HepG2 (cell line): ENCODE measurements at regions not wholly inside any gene's neighbourhood (a gene's known extent, or its start where the extent isn't known, plus 50 kb on each side); places are given as distances from the start of the nearest gene placed in this dataset.
"Not testable (repeated sequence)": the region's sequence is repeated elsewhere in the genome, so short reads cannot be mapped to it uniquely, and the experiment has no call there.

Source experiments
- ATAC-seq: fragments of 200-7000 bp; cut with Tn5 transposase; 3 replicates; pipeline ENCODE4 v1.9.1; 2020; ENCODE audit warnings: mild to moderate bottlenecking, moderate library complexity
- BruUV-seq: library from RNA; stranded (reverse); fragments of 400-500 nt; replicated peaks from 2 replicates; lab custom pipeline; 2021; lab: Mats Ljungman, UMichigan
- CTCF ChIA-PET: fragments of 300-600 bp; formaldehyde crosslinking; extraction: SDS; loops from one replicate; lab custom pipeline; 2021; ENCODE audit warnings: low total read pairs, inconsistent platforms, low intra/inter-chr PET ratio; lab: Yijun Ruan, JAX
- POLR2A ChIA-PET: fragments of 350-600 bp; sonication (Branson Sonifier 250); formaldehyde crosslinking; loops from one replicate; lab custom pipeline; 2020; ENCODE audit warnings: antibody characterized with exemption, inconsistent platforms; lab: Yijun Ruan, JAX
- DNase-seq: peaks from one replicate; pipeline ENCODE4 v3.0.0-alpha.2; 2015; ENCODE audit warnings: low spot score
- FAIRE-seq: peaks from 3 replicates; lab custom pipeline; 2011; peaks lifted over from hg19 to GRCh38; lab: Jason Lieb, UNC
- H2AFZ ChIP-seq: one replicate; pipeline ENCODE4 v1.6.1; 2011; ENCODE audit warnings: low read length, inconsistent platforms
- H3K27ac ChIP-seq: fragments of 300-600 bp; 3 replicates; pipeline ENCODE4 v1.8.0; 2011; ENCODE audit warnings: mixed run types, mild to moderate bottlenecking, mixed read lengths, low read length, inconsistent platforms; ENCODE audit not compliant: insufficient read depth; ENCODE audit errors: extremely low read length
- H3K27me3 ChIP-seq, 2 experiments: fragments of 200-600 bp in 1 of 2; 2 replicates in 1 of 2; 3 replicates in 1 of 2; pipeline versions ENCODE4 v1.6.0 to v1.8.0; 2011; ENCODE audit warnings: low read length in 2 of 2, mild to moderate bottlenecking in 2 of 2, moderate library complexity in 2 of 2, inconsistent platforms in 1 of 2; ENCODE audit not compliant: insufficient read depth in 2 of 2, control insufficient read depth in 1 of 2
- H3K36me3 ChIP-seq, 2 experiments: fragments of 200-600 bp in 1 of 2; replicated peaks in 1 of 2; 2 replicates in 1 of 2; 3 replicates in 1 of 2; pipeline versions ENCODE4 v1.5.1 to v1.8.0; 2011; ENCODE audit warnings: low read length in 2 of 2, inconsistent platforms in 1 of 2; ENCODE audit not compliant: insufficient read depth in 2 of 2, control insufficient read depth in 1 of 2
- H3K4me1 ChIP-seq: 2 replicates; pipeline ENCODE4 v1.5.1; 2012; ENCODE audit warnings: low read length, inconsistent platforms; ENCODE audit not compliant: insufficient read depth
- H3K4me2 ChIP-seq: 2 replicates; pipeline ENCODE4 v1.6.0; 2011; ENCODE audit warnings: low read depth, low read length, inconsistent platforms
- H3K4me3 ChIP-seq, 3 experiments: fragments of 200-600 bp in 1 of 3; sonication (generic), shearing (Covaris generic) in 1 of 3; replicated peaks in 1 of 3; 2 replicates each; pipeline ENCODE4 v1.5.1; 2011 to 2016; ENCODE audit warnings: low read length in 3 of 3, inconsistent platforms in 2 of 3, low read depth in 2 of 3, mild to moderate bottlenecking in 2 of 3, control low read depth in 1 of 3, mixed read lengths in 1 of 3; ENCODE audit not compliant: insufficient read depth in 1 of 3
- H3K79me2 ChIP-seq: one replicate; pipeline ENCODE4 v1.6.1; 2011; ENCODE audit warnings: low read length, inconsistent platforms; ENCODE audit not compliant: insufficient read depth
- H3K9ac ChIP-seq: 2 replicates; pipeline ENCODE4 v1.6.0; 2011; ENCODE audit warnings: mild to moderate bottlenecking, low read depth, low read length, inconsistent platforms; ENCODE audit not compliant: insufficient read depth
- H3K9me3 ChIP-seq: 2 replicates; pipeline ENCODE4 v1.5.1; 2012; ENCODE audit warnings: mild to moderate bottlenecking, low read length
- H4K20me1 ChIP-seq: 2 replicates; pipeline ENCODE4 v1.6.0; 2011; ENCODE audit warnings: inconsistent platforms, mild to moderate bottlenecking, low read length, moderate library complexity; ENCODE audit not compliant: insufficient read depth
- FOXK2 ChIP-seq: fragments of 450-650 bp; IDR thresholded peaks from 2 replicates; pipeline ENCODE4 v1.6.1; 2016
- FOXP1 ChIP-seq, 2 experiments: fragments of 450-650 bp in 1 of 2; IDR thresholded peaks; 2 replicates each; pipeline ENCODE4 v1.6.1; 2017 to 2018; ENCODE audit warnings: antibody characterized with exemption in 1 of 2
- JUND ChIP-seq: sonication (generic); formaldehyde crosslinking; IDR thresholded peaks from 2 replicates; pipeline ENCODE4 v1.8.0; 2022; ENCODE audit warnings: mild to moderate bottlenecking, missing genetic modification reagents
- LCORL ChIP-seq, 2 experiments: fragments of 450-650 bp in 1 of 2; sonication (generic) in 1 of 2; formaldehyde crosslinking in 1 of 2; IDR thresholded peaks; 2 replicates each; pipeline versions ENCODE4 v1.5.0 to v1.6.1; 2017 to 2020; ENCODE audit warnings: antibody characterized with exemption in 1 of 2, missing genetic modification reagents in 1 of 2
- PBX3 ChIP-seq: sonication (generic); formaldehyde crosslinking; IDR thresholded peaks from 2 replicates; pipeline ENCODE4 v1.8.1; 2023; ENCODE audit warnings: missing genetic modification reagents, inconsistent platforms, borderline replicate concordance
- PHB2 ChIP-seq: fragments of 450-650 bp; IDR thresholded peaks from 2 replicates; pipeline ENCODE4 v1.6.1; 2018; ENCODE audit not compliant: partially characterized antibody
- SP1 ChIP-seq, 2 experiments: fragments of 450-650 bp in 1 of 2; sonication (generic) in 1 of 2; formaldehyde crosslinking in 1 of 2; IDR thresholded peaks; 2 replicates each; pipeline versions ENCODE4 v1.4.0 to v1.6.1; 2016 to 2020; ENCODE audit warnings: missing genetic modification reagents in 1 of 2
- SP5 ChIP-seq: IDR thresholded peaks from 2 replicates; pipeline ENCODE4 v1.6.1; 2016; ENCODE audit warnings: low read depth, borderline replicate concordance
- ZFP36 ChIP-seq: fragments of 150-350 bp; IDR thresholded peaks from 2 replicates; pipeline ENCODE4 v1.6.1; 2018; ENCODE audit warnings: borderline replicate concordance, low read length, low read depth; ENCODE audit not compliant: partially characterized antibody
- ZNF207 ChIP-seq: fragments of 450-650 bp; IDR thresholded peaks from 2 replicates; pipeline ENCODE4 v1.6.1; 2016; ENCODE audit warnings: antibody characterized with exemption, borderline replicate concordance
- ZNF282 ChIP-seq: fragments of 450-650 bp; IDR thresholded peaks from 2 replicates; pipeline ENCODE4 v1.6.1; 2018; ENCODE audit not compliant: partially characterized antibody
- ZNF724P ChIP-seq: sonication (generic); formaldehyde crosslinking; IDR thresholded peaks from 2 replicates; pipeline ENCODE4 v1.8.0; 2022; ENCODE audit warnings: missing genetic modification reagents, borderline replicate concordance
- WGBS: methylation state at CpG from one replicate; pipeline ENCODE4 v1.1.6; 2017; ENCODE audit warnings: low lambda C conversion rate; 5-methylcytosine and 5-hydroxymethylcytosine counted together
- in situ Hi-C: cut with HindIII; loops from 2 replicates; pipeline ENCODE4 v1.10.0; 2017; ENCODE audit warnings: low pct_unique_long_range_greater_than_20kb; ENCODE audit not compliant: extremely low pct_ligation_motif_present
- intact Hi-C: fragments of 100-400 bp; cut with micrococcal nuclease; formaldehyde crosslinking; loops from one replicate; pipeline ENCODE4 v1.10.0; 2022; ENCODE audit not compliant: unreplicated experiment

GRCh38 chr20:25772437-25772836 lies 75.8 kb upstream of the ZNF337 start:
- FAIRE-seq, H3K4me2 ChIP-seq, H3K27me3 ChIP-seq, H3K4me1 ChIP-seq, BruUV-seq, H3K9ac ChIP-seq, H3K79me2 ChIP-seq, H3K4me3 ChIP-seq, H4K20me1 ChIP-seq, H2AFZ ChIP-seq, H3K36me3 ChIP-seq, H3K27ac ChIP-seq, intact Hi-C loops, H3K9me3 ChIP-seq, DNase-seq, CTCF ChIA-PET, in situ Hi-C loops, POLR2A ChIA-PET, ATAC-seq: not testable (repeated sequence)
- 10% methylated on average over 3 of the region's 3 CpGs for WGBS

DNA sequence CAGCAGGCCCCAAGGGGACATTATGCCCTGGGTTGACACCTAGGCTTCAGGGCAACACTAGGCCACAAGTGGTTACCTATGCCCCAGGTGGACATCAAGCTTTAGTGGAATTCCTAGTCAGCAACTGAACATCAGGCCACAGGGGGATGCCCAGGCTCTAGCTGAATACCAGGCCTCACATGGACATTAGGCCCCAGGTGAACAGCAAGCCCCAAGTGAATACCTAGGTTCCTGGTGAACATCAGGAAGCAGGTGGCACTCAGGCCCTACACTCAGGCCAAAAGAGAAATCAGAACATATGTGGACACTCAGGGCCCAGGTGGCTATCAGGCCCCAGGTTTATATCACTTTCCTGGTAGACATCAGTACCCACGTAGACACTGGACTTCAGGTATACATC lies 75.2 kb upstream of the ZNF337 start:
- H3K9ac ChIP-seq, POLR2A ChIA-PET, H3K4me3 ChIP-seq, ATAC-seq, in situ Hi-C loops, H3K4me2 ChIP-seq, CTCF ChIA-PET, H3K9me3 ChIP-seq, H2AFZ ChIP-seq, BruUV-seq, H3K79me2 ChIP-seq, H3K27me3 ChIP-seq, H4K20me1 ChIP-seq, intact Hi-C loops, FAIRE-seq, H3K36me3 ChIP-seq, H3K4me1 ChIP-seq, DNase-seq, H3K27ac ChIP-seq: not testable (repeated sequence)
- 0% methylated on average over 1 of the region's 1 CpG for WGBS

DNA sequence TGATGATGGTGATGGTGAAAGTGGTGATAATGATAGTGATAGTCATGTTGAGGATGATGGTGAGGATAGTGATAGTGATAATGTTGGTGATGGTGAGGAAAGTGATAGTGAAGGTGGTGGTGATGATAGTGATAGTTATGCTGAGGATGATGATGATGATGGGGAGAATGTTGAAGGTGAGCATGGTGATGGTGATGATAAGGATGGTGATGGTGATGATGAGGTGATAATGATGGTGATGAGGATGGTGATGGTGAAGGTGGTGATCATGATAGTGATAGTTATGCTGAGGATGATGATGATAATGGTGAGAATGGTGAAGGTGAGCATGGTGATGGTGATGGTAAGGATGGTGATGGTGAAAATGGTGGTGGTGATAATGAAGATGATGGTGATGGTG lies 64.9 kb upstream of the ZNF337 start:
- Histone ChIP-seq H4K20me1 (no peaks in the 10 kb centered on the region), H3K4me1 (no peaks in the 10 kb centered on the region), H3K27me3 (peaks cover 1 to 3% of the 10 kb centered on the region in 2 experiments; a peak in 2 of 5 replicates), H3K4me3 (no peak overlapping the region), H2AFZ (no peak overlapping the region), H3K4me2 (no peak overlapping the region), H3K27ac (no peak overlapping the region), H3K79me2 (no peaks in the 10 kb centered on the region), H3K36me3 (no peaks in the 10 kb centered on the region), H3K9ac (no peak overlapping the region), H3K9me3 (no peaks in the 10 kb centered on the region)
- FAIRE-seq (no peak), ATAC-seq (no peak), DNase-seq (no peak)
- no TSS peak for BruUV-seq
- POLR2A ChIA-PET = no interaction called here
- in situ Hi-C loops (no loop called here), intact Hi-C loops (no loop called here)
- CTCF ChIA-PET = no interaction called here
- TF ChIP-seq SP1 (IDR thresholded peaks at IDR 0.05) = 0 out of 2 replicates have a peak, but pooled peaks have one; percentile 35
- no peak for TF ChIP-seq SP1 (CRISPR knock-in tag; IDR thresholded peaks at IDR 0.05)
- peak; percentile 50; the same call in 1 of the 2 replicates for TF ChIP-seq FOXP1 (IDR thresholded peaks at IDR 0.05)
- TF ChIP-seq FOXP1 (CRISPR knock-in tag; IDR thresholded peaks at IDR 0.05) = no peak
- TF ChIP-seq LCORL (IDR thresholded peaks at IDR 0.05) = peak; percentile 41; the same call in 1 of the 2 replicates
- TF ChIP-seq LCORL (CRISPR knock-in tag; IDR thresholded peaks at IDR 0.05) = no peak
- TF ChIP-seq ZNF724P (CRISPR knock-in tag) = no peak
- 0 out of 2 replicates have a peak, but pooled peaks have one; percentile 22 for TF ChIP-seq JUND (CRISPR knock-in tag)
- no peak for TF ChIP-seq SP5 (CRISPR knock-in tag)
- TF ChIP-seq ZFP36 = no peak
- peak; percentile 84; the same call in 1 of the 2 replicates for TF ChIP-seq ZNF207
- peak; percentile 99 for TF ChIP-seq PHB2
- TF ChIP-seq PBX3 (CRISPR knock-in tag) = no peak
- TF ChIP-seq ZNF282 = peak; percentile 48
- 0 out of 2 replicates have a peak, but pooled peaks have one; percentile 17 for TF ChIP-seq FOXK2
